K562 (cell line): ENCODE measurements at regions not wholly inside any gene's neighbourhood (a gene's known extent, or its start where the extent isn't known, plus 50 kb on each side); places are given as distances from the start of the nearest gene placed in this dataset.
"Not testable (repeated sequence)": the region's sequence is repeated elsewhere in the genome, so short reads cannot be mapped to it uniquely, and the experiment has no call there.

Source experiments
- ATAC-seq: fragments of 200-7000 bp; cut with Tn5 transposase; 3 replicates; pipeline ENCODE4 v1.9.1; 2020; ENCODE audit warnings: moderate library complexity
- BruUV-seq: library from RNA; stranded (reverse); fragments of 400-500 nt; replicated peaks from 2 replicates; lab custom pipeline; 2021; lab: Mats Ljungman, UMichigan
- CTCF ChIA-PET: fragments of 300-600 bp; formaldehyde crosslinking; extraction: SDS; loops from one replicate; lab custom pipeline; 2021; ENCODE audit warnings: low intra/inter-chr PET ratio; lab: Yijun Ruan, JAX
- POLR2A ChIA-PET: fragments of 300-600, 350-650 bp; sonication (Branson Sonifier 250); formaldehyde crosslinking; extraction: SDS; loops from one replicate; lab custom pipeline; 2021; ENCODE audit warnings: antibody characterized with exemption, inconsistent platforms; lab: Yijun Ruan, JAX
- DNase-seq, 4 experiments: peaks; one replicate each; pipeline versions ENCODE4 v3.0.0 to v3.0.0-alpha.2; 2011 to 2018; ENCODE audit warnings: low spot score in 3 of 4, mixed read lengths in 3 of 4; ENCODE audit errors: extremely low read depth in 1 of 4
- FAIRE-seq: peaks from 2 replicates; lab custom pipeline; 2011; peaks lifted over from hg19 to GRCh38; lab: Jason Lieb, UNC
- H2AFZ ChIP-seq: 2 replicates; pipeline ENCODE4 v1.6.0; 2011; ENCODE audit warnings: low read depth, low read length, control low read depth, inconsistent platforms
- H3K27ac ChIP-seq: fragments of 200-600 bp; 3 replicates; pipeline ENCODE4 v1.8.0; 2011; ENCODE audit warnings: low read depth, mild to moderate bottlenecking, control low read depth, inconsistent platforms, low read length, moderate library complexity, mixed read lengths; ENCODE audit errors: extremely low read depth
- H3K27me3 ChIP-seq, 2 experiments: fragments of 300-600 bp in 1 of 2; 2 replicates in 1 of 2; 3 replicates in 1 of 2; pipeline versions ENCODE4 v1.6.0 to v1.8.0; 2011; ENCODE audit warnings: inconsistent platforms in 2 of 2, low read length in 2 of 2, mild to moderate bottlenecking in 1 of 2, mixed read lengths in 1 of 2, moderate library complexity in 1 of 2; ENCODE audit not compliant: control insufficient read depth in 2 of 2, insufficient read depth in 2 of 2
- H3K36me3 ChIP-seq: fragments of 300-600 bp; 3 replicates; pipeline ENCODE4 v1.8.0; 2011; ENCODE audit warnings: mild to moderate bottlenecking, low read length, inconsistent platforms; ENCODE audit not compliant: control insufficient read depth, insufficient read depth
- H3K4me1 ChIP-seq, 2 experiments: fragments of 200-600 bp in 1 of 2; replicated peaks in 1 of 2; 2 replicates in 1 of 2; 3 replicates in 1 of 2; pipeline versions ENCODE4 v1.5.1 to v1.8.0; 2011; ENCODE audit warnings: inconsistent platforms in 2 of 2, low read length in 2 of 2, mild to moderate bottlenecking in 1 of 2, mixed read lengths in 1 of 2, moderate library complexity in 1 of 2; ENCODE audit not compliant: control insufficient read depth in 2 of 2, insufficient read depth in 2 of 2
- H3K4me2 ChIP-seq: 2 replicates; pipeline ENCODE4 v1.6.1; 2011; ENCODE audit warnings: low read length, control low read depth, inconsistent platforms, mixed read lengths; ENCODE audit not compliant: insufficient read depth
- H3K4me3 ChIP-seq: fragments of 200-600 bp; sonication (generic), shearing (Covaris generic); 2 replicates; pipeline ENCODE4 v1.5.1; 2016; ENCODE audit warnings: control low read depth, inconsistent platforms
- H3K79me2 ChIP-seq: fragments of 200-600 bp; 3 replicates; pipeline ENCODE4 v1.8.0; 2011; ENCODE audit warnings: low read length, inconsistent platforms; ENCODE audit not compliant: control insufficient read depth, insufficient read depth
- H3K9ac ChIP-seq, 2 experiments: 2 replicates each; pipeline versions ENCODE4 v1.6.0 to v1.6.1; 2011; ENCODE audit warnings: low read depth in 2 of 2, low read length in 2 of 2, control low read depth in 1 of 2, inconsistent platforms in 1 of 2, mild to moderate bottlenecking in 1 of 2, mixed read lengths in 1 of 2; ENCODE audit not compliant: insufficient read depth in 1 of 2
- H3K9me1 ChIP-seq: one replicate; pipeline ENCODE4 v1.6.0; 2011; ENCODE audit warnings: inconsistent platforms, mild to moderate bottlenecking, low read length, moderate library complexity; ENCODE audit not compliant: control insufficient read depth, insufficient read depth
- H3K9me3 ChIP-seq: replicated peaks from 2 replicates; pipeline ENCODE4 v1.5.1; 2011; ENCODE audit warnings: low read depth, low read length, inconsistent platforms; ENCODE audit not compliant: control insufficient read depth, insufficient read depth
- H4K20me1 ChIP-seq: replicated peaks from 2 replicates; pipeline ENCODE4 v1.6.1; 2011; ENCODE audit warnings: low read length, inconsistent platforms, mixed read lengths; ENCODE audit not compliant: control insufficient read depth, insufficient read depth
- ATF6 ChIP-seq: sonication (generic); formaldehyde crosslinking; IDR thresholded peaks from 2 replicates; pipeline ENCODE4 v1.4.0; 2020; ENCODE audit warnings: mild to moderate bottlenecking, missing genetic modification reagents
- OTX1 ChIP-seq: fragments of 450-650 bp; formaldehyde crosslinking; IDR thresholded peaks from 2 replicates; pipeline ENCODE4 v1.4.0; 2022; ENCODE audit warnings: mild to moderate bottlenecking
- POLR2A ChIP-seq: fragments of 450-650 bp; conservative IDR thresholded peaks from 2 replicates; pipeline ENCODE4 v1.6.1; 2016
- ZBTB40 ChIP-seq, 2 experiments: fragments of 450-650 bp in 1 of 2; sonication (generic) in 1 of 2; formaldehyde crosslinking in 1 of 2; IDR thresholded peaks; 2 replicates each; pipeline versions ENCODE4 v1.7.1 to v1.9.0; 2016 to 2022; ENCODE audit warnings: inconsistent platforms in 1 of 2, mild to moderate bottlenecking in 1 of 2, missing genetic modification reagents in 1 of 2
- WGBS: fragments of 100-300 bp; shearing (Covaris generic); methylation state at CpG from one replicate; pipeline ENCODE4 v1.1.6; 2016; ENCODE audit warnings: low coverage, mixed read lengths; ENCODE audit not compliant: insufficient coverage; ENCODE audit errors: missing lambda C conversion rate; 5-methylcytosine and 5-hydroxymethylcytosine counted together
- in situ Hi-C: fragments of 300-500 bp; cut with MboI; formaldehyde crosslinking; loops from 4 replicates; pipeline ENCODE4 v1.15.0; 2018; ENCODE audit warnings: inconsistent platforms, mixed read lengths
- intact Hi-C: fragments of 100-400 bp; cut with micrococcal nuclease; formaldehyde crosslinking; loops from 2 replicates; pipeline ENCODE4 v1.14.2; 2022

GRCh38 chr5:166145107-166145506 lies 2146.3 kb upstream of the WWC1 start:
- H3K27me3 ChIP-seq, in situ Hi-C loops, H3K4me2 ChIP-seq, H3K4me3 ChIP-seq, H3K27ac ChIP-seq, POLR2A ChIA-PET, ATAC-seq, H3K9me1 ChIP-seq, intact Hi-C loops, H3K9me3 ChIP-seq, DNase-seq, CTCF ChIA-PET, BruUV-seq, H3K9ac ChIP-seq, H4K20me1 ChIP-seq, H2AFZ ChIP-seq, FAIRE-seq, H3K79me2 ChIP-seq, H3K36me3 ChIP-seq, H3K4me1 ChIP-seq: not testable (repeated sequence)
- WGBS = 0% methylated on average over 5 of the region's 17 CpGs

GRCh38 chr5:166163996-166164610 lies 2127.3 kb upstream of the WWC1 start:
- no peak for ATAC-seq
- no peak for FAIRE-seq
- H3K36me3 ChIP-seq = no peaks in the 10 kb centered on the region
- CTCF ChIA-PET = no interaction called here
- H3K27me3 ChIP-seq = no peaks in the 10 kb centered on the region
- no peak overlapping the region for H2AFZ ChIP-seq
- H3K27ac ChIP-seq = no peak overlapping the region
- no peak overlapping the region for H3K4me2 ChIP-seq
- no peaks in the 10 kb centered on the region for H3K4me1 ChIP-seq
- no TSS peak for BruUV-seq
- H3K79me2 ChIP-seq = no peaks in the 10 kb centered on the region
- in situ Hi-C loops (no loop called here), intact Hi-C loops (no loop called here)
- H3K9me3 ChIP-seq = peaks cover 1% of the 10 kb centered on the region; the same call in 1 of the 2 replicates
- no peak overlapping the region for H3K9ac ChIP-seq
- no peaks in the 10 kb centered on the region for H3K9me1 ChIP-seq
- no peak for DNase-seq
- POLR2A ChIA-PET = no interaction called here
- 4% methylated on average over 3 of the region's 3 CpGs for WGBS
- H3K4me3 ChIP-seq = no peak overlapping the region
- H4K20me1 ChIP-seq = no peaks in the 10 kb centered on the region
- TF ChIP-seq ZBTB40 (IDR thresholded peaks at IDR 0.05) (no peak), ZBTB40 (CRISPR knock-in tag; IDR thresholded peaks at IDR 0.05) (no peak), ATF6 (no peak), POLR2A (no peak), OTX1 (CRISPR knock-in tag) (no peak)
